ENCODE measurements at regions not wholly inside any gene's neighbourhood (a gene's known extent, or its start where the extent isn't known, plus 50 kb on each side); places are given as distances from the start of the nearest gene placed in this dataset.

DNA sequence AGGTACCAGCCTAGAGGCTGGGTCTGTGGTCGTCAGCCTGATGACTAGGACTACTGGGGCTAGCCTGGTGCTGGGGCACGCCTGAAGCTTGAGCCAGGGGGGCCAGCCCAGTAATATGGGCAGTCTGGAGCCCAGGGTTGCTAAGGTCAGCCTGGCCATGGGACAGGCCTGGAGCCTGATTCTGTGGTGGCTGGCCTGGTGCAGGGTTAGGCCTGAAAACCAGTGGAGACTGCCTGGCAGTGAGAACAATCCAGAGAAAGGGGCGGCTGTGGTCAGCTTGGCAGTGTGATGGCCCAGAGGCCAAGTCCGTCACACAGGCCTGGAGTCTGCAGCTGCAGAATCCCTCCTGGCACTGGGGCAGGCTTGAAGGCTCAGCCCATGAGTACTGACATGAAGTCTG lies 445.8 kb downstream of the SATB2 start:
- Histone ChIP-seq H3K36me3 (ENCODE audit: control insufficient read depth in 4 of 4, insufficient read depth in 4 of 4, low read length in 3 of 4) (no peaks in the 10 kb centered on the region), H3K4me1 (ENCODE audit: control extremely low read depth in 1 of 4, control insufficient read depth in 4 of 4, insufficient read depth in 4 of 4, low read length in 3 of 4) (no peaks in the 10 kb centered on the region), H3K4me3 (ENCODE audit: control insufficient read depth in 1 of 7, extremely low read depth in 1 of 7, insufficient read depth in 4 of 7, low read depth in 2 of 7, low read length in 6 of 7) (no peak overlapping the region), H3K27ac (ENCODE audit: insufficient read depth in 1 of 2, low read depth in 1 of 2, low read length in 2 of 2, poor library complexity in 1 of 2, severe bottlenecking in 2 of 2) (no peak overlapping the region), H3K9me3 (ENCODE audit: control extremely low read depth in 1 of 5, control insufficient read depth in 4 of 5, insufficient read depth in 2 of 5, low read depth in 1 of 5, low read length in 4 of 5) (peaks cover 0 to 6% (median 0%) of the 10 kb centered on the region in 5 experiments), H3K27me3 (replicated peaks in 2 of 5; ENCODE audit: control insufficient read depth in 4 of 5, insufficient read depth in 5 of 5, low read length in 4 of 5) (no peaks in the 10 kb centered on the region)
- POLR2A ChIA-PET, result no interaction called here
- CTCF ChIA-PET, result no interaction called here
- 71% methylated on average over 4 of the region's 4 CpGs for WGBS (ENCODE audit: insufficient coverage)
- no peak for DNase-seq

DNA sequence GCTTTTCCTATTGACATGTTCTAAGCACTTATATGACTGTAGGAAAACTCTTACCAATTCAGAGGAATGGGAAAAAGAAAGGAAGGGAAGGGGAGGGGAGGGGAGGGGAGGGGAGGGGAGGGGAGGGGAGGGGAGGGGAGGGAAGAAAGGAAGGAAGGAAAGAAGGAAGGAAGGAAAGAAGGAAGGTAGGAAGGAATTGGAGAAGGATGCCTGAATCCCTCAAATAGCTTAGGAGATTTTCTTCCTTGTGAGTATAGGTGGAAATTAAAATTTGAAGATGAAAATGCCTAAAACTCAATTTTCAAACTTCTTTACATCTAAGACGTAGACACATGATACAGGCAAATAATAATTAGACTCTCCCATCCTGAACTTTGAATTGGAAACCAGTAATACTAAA lies 463.1 kb downstream of the SATB2 start:
- Histone ChIP-seq H3K4me1 (ENCODE audit: control extremely low read depth in 1 of 4, control insufficient read depth in 4 of 4, insufficient read depth in 4 of 4, low read length in 3 of 4) (no peaks in the 10 kb centered on the region), H3K27ac (ENCODE audit: insufficient read depth in 1 of 2, low read depth in 1 of 2, low read length in 2 of 2, poor library complexity in 1 of 2, severe bottlenecking in 2 of 2) (no peak overlapping the region), H3K27me3 (replicated peaks in 2 of 5; ENCODE audit: control insufficient read depth in 4 of 5, insufficient read depth in 5 of 5, low read length in 4 of 5) (no peaks in the 10 kb centered on the region), H3K36me3 (ENCODE audit: control insufficient read depth in 4 of 4, insufficient read depth in 4 of 4, low read length in 3 of 4) (no peaks in the 10 kb centered on the region), H3K4me3 (ENCODE audit: control insufficient read depth in 1 of 7, extremely low read depth in 1 of 7, insufficient read depth in 4 of 7, low read depth in 2 of 7, low read length in 6 of 7) (no peak overlapping the region), H3K9me3 (ENCODE audit: control extremely low read depth in 1 of 5, control insufficient read depth in 4 of 5, insufficient read depth in 2 of 5, low read depth in 1 of 5, low read length in 4 of 5) (peaks cover 0 to 8% (median 2%) of the 10 kb centered on the region in 5 experiments)
- DNase-seq, result no peak
- no CpG with 5 or more reads among the region's 1 CpG for WGBS (ENCODE audit: insufficient coverage)
- CTCF ChIA-PET, result no interaction called here
- POLR2A ChIA-PET, result no interaction called here

DNA sequence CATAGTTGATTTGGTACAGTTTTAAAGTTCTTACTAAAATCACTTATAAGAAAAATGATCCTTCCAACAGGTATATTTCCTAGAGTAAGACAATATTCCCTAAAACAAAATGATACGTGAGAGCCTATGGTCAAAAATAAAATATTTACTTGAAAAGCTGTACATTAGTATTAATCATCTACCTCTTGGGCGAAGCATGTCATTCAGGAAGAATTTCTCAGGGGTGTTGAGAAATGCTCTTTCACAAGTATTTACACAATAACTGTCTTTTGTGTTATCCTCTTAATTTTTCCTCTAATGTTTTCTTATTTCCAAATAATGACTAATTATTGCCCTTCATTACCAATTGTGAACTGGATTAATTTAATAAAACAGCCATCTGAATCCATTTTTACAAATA lies 466.3 kb downstream of the SATB2 start:
- H3K9me3 ChIP-seq (ENCODE audit: control extremely low read depth in 1 of 5, control insufficient read depth in 4 of 5, insufficient read depth in 2 of 5, low read depth in 1 of 5, low read length in 4 of 5), result peaks cover 0 to 13% (median 2%) of the 10 kb centered on the region in 5 experiments
- ChIA-PET CTCF (no interaction called here), POLR2A (no interaction called here)
- no peak for DNase-seq
- no peak overlapping the region for H3K4me3 ChIP-seq (ENCODE audit: control insufficient read depth in 1 of 7, extremely low read depth in 1 of 7, insufficient read depth in 4 of 7, low read depth in 2 of 7, low read length in 6 of 7)
- no CpG with 5 or more reads among the region's 2 CpGs for WGBS (ENCODE audit: insufficient coverage)
- H3K27ac ChIP-seq (ENCODE audit: insufficient read depth in 1 of 2, low read depth in 1 of 2, low read length in 2 of 2, poor library complexity in 1 of 2, severe bottlenecking in 2 of 2), result no peak overlapping the region
- H3K36me3 ChIP-seq (ENCODE audit: control insufficient read depth in 4 of 4, insufficient read depth in 4 of 4, low read length in 3 of 4), result no peaks in the 10 kb centered on the region
- no peaks in the 10 kb centered on the region for H3K27me3 ChIP-seq (replicated peaks in 2 of 5; ENCODE audit: control insufficient read depth in 4 of 5, insufficient read depth in 5 of 5, low read length in 4 of 5)
- H3K4me1 ChIP-seq (ENCODE audit: control extremely low read depth in 1 of 4, control insufficient read depth in 4 of 4, insufficient read depth in 4 of 4, low read length in 3 of 4), result no peaks in the 10 kb centered on the region

- POLR2A ChIA-PET, result no interaction called here
- peaks cover 0 to 18% (median 0%) of the 10 kb centered on the region in 5 experiments for H3K9me3 ChIP-seq (ENCODE audit: control extremely low read depth in 1 of 5, control insufficient read depth in 4 of 5, insufficient read depth in 2 of 5, low read depth in 1 of 5, low read length in 4 of 5)
- CTCF ChIA-PET, result no interaction called here
- DNase-seq, result no peak
- no peaks in the 10 kb centered on the region for H3K4me1 ChIP-seq (ENCODE audit: control extremely low read depth in 1 of 4, control insufficient read depth in 4 of 4, insufficient read depth in 4 of 4, low read length in 3 of 4)
- no peaks in the 10 kb centered on the region for H3K27me3 ChIP-seq (replicated peaks in 2 of 5; ENCODE audit: control insufficient read depth in 4 of 5, insufficient read depth in 5 of 5, low read length in 4 of 5)
- H3K36me3 ChIP-seq (ENCODE audit: control insufficient read depth in 4 of 4, insufficient read depth in 4 of 4, low read length in 3 of 4), result no peaks in the 10 kb centered on the region
- no peak overlapping the region for H3K4me3 ChIP-seq (ENCODE audit: control insufficient read depth in 1 of 7, extremely low read depth in 1 of 7, insufficient read depth in 4 of 7, low read depth in 2 of 7, low read length in 6 of 7)
- no peak overlapping the region for H3K27ac ChIP-seq (ENCODE audit: insufficient read depth in 1 of 2, low read depth in 1 of 2, low read length in 2 of 2, poor library complexity in 1 of 2, severe bottlenecking in 2 of 2)
These were observed 482.0 kb downstream of the SATB2 start for GRCh38 chr2:198975779-198976178.

DNA sequence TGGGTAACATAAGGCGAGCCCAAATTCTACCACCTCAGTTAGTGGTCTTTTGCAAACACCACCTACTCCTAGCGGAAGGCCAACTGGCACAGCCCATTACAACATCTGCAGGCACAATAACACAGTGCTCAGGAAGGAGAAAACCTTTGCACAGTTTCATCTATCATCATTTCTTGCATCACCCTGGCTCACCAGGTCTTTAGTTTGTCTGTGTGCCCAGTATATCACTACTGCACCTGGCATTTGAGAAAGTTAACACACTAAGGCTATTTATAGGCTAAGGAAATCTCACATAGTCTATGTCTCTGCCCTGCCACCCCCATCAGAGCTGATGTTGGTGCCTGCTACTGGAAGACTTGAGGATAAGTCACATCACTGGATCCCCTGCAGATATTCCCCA lies 484.0 kb downstream of the SATB2 start:
- POLR2A ChIA-PET, result no interaction called here
- Histone ChIP-seq H3K9me3 (ENCODE audit: control extremely low read depth in 1 of 5, control insufficient read depth in 4 of 5, insufficient read depth in 2 of 5, low read depth in 1 of 5, low read length in 4 of 5) (peaks cover 0 to 18% (median 0%) of the 10 kb centered on the region in 5 experiments), H3K27me3 (replicated peaks in 2 of 5; ENCODE audit: control insufficient read depth in 4 of 5, insufficient read depth in 5 of 5, low read length in 4 of 5) (no peaks in the 10 kb centered on the region), H3K4me1 (ENCODE audit: control extremely low read depth in 1 of 4, control insufficient read depth in 4 of 4, insufficient read depth in 4 of 4, low read length in 3 of 4) (no peaks in the 10 kb centered on the region), H3K4me3 (ENCODE audit: control insufficient read depth in 1 of 7, extremely low read depth in 1 of 7, insufficient read depth in 4 of 7, low read depth in 2 of 7, low read length in 6 of 7) (no peak overlapping the region), H3K27ac (ENCODE audit: insufficient read depth in 1 of 2, low read depth in 1 of 2, low read length in 2 of 2, poor library complexity in 1 of 2, severe bottlenecking in 2 of 2) (no peak overlapping the region), H3K36me3 (ENCODE audit: control insufficient read depth in 4 of 4, insufficient read depth in 4 of 4, low read length in 3 of 4) (no peaks in the 10 kb centered on the region)
- WGBS (ENCODE audit: insufficient coverage), result 93% methylated on average over 2 of the region's 2 CpGs
- DNase-seq, result no peak
- CTCF ChIA-PET, result no interaction called here

- no peak overlapping the region for H3K27ac ChIP-seq (ENCODE audit: insufficient read depth in 1 of 2, low read depth in 1 of 2, low read length in 2 of 2, poor library complexity in 1 of 2, severe bottlenecking in 2 of 2)
- no peaks in the 10 kb centered on the region for H3K4me1 ChIP-seq (ENCODE audit: control extremely low read depth in 1 of 4, control insufficient read depth in 4 of 4, insufficient read depth in 4 of 4, low read length in 3 of 4)
- no peaks in the 10 kb centered on the region for H3K27me3 ChIP-seq (replicated peaks in 2 of 5; ENCODE audit: control insufficient read depth in 4 of 5, insufficient read depth in 5 of 5, low read length in 4 of 5)
- WGBS (ENCODE audit: insufficient coverage), result 100% methylated on average over 2 of the region's 3 CpGs
- H3K36me3 ChIP-seq (ENCODE audit: control insufficient read depth in 4 of 4, insufficient read depth in 4 of 4, low read length in 3 of 4), result no peaks in the 10 kb centered on the region
- CTCF ChIA-PET, result no interaction called here
- no peak overlapping the region for H3K4me3 ChIP-seq (ENCODE audit: control insufficient read depth in 1 of 7, extremely low read depth in 1 of 7, insufficient read depth in 4 of 7, low read depth in 2 of 7, low read length in 6 of 7)
- POLR2A ChIA-PET, result no interaction called here
- peaks cover 0 to 18% (median 0%) of the 10 kb centered on the region in 5 experiments for H3K9me3 ChIP-seq (ENCODE audit: control extremely low read depth in 1 of 5, control insufficient read depth in 4 of 5, insufficient read depth in 2 of 5, low read depth in 1 of 5, low read length in 4 of 5)
- DNase-seq, result no peak
These were observed 484.6 kb downstream of the SATB2 start for GRCh38 chr2:198973181-198973580.

DNA sequence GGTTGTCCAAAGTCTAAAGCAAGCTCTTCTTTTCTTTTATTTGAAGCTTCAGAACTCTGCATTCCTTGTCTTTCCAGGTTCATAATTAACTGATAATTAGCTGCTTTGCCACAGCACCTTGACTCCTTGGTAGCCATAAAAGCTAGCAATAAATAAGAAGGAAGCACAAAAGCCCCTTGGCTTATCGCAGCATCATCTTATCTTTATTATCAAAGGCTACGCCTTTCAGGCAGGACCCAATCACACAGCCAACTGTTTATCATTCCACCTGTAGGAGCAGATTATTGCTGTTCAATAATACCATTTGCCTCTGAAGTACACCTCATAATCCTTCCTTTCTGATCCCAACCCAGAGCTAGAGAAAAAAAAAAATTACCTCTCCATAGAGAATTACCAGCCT lies 489.2 kb downstream of the SATB2 start:
- CTCF ChIA-PET, result no interaction called here

GRCh38 chr2:198966269-198966668 lies 491.5 kb downstream of the SATB2 start:
- Histone ChIP-seq H3K4me3 (ENCODE audit: control insufficient read depth in 1 of 7, extremely low read depth in 1 of 7, insufficient read depth in 4 of 7, low read depth in 2 of 7, low read length in 6 of 7) (no peak overlapping the region), H3K27me3 (replicated peaks in 2 of 5; ENCODE audit: control insufficient read depth in 4 of 5, insufficient read depth in 5 of 5, low read length in 4 of 5) (no peaks in the 10 kb centered on the region), H3K27ac (ENCODE audit: insufficient read depth in 1 of 2, low read depth in 1 of 2, low read length in 2 of 2, poor library complexity in 1 of 2, severe bottlenecking in 2 of 2) (no peak overlapping the region), H3K9me3 (ENCODE audit: control extremely low read depth in 1 of 5, control insufficient read depth in 4 of 5, insufficient read depth in 2 of 5, low read depth in 1 of 5, low read length in 4 of 5) (no peaks in the 10 kb centered on the region), H3K36me3 (ENCODE audit: control insufficient read depth in 4 of 4, insufficient read depth in 4 of 4, low read length in 3 of 4) (no peaks in the 10 kb centered on the region), H3K4me1 (ENCODE audit: control extremely low read depth in 1 of 4, control insufficient read depth in 4 of 4, insufficient read depth in 4 of 4, low read length in 3 of 4) (no peaks in the 10 kb centered on the region)
- DNase-seq, result no peak
- ChIA-PET CTCF (no interaction called here), POLR2A (no interaction called here)

More for the DNA sequence above, 489.2 kb downstream of the SATB2 start:
- Histone ChIP-seq H3K27ac (ENCODE audit: insufficient read depth in 1 of 2, low read depth in 1 of 2, low read length in 2 of 2, poor library complexity in 1 of 2, severe bottlenecking in 2 of 2) (no peak overlapping the region), H3K27me3 (replicated peaks in 2 of 5; ENCODE audit: control insufficient read depth in 4 of 5, insufficient read depth in 5 of 5, low read length in 4 of 5) (no peaks in the 10 kb centered on the region), H3K9me3 (ENCODE audit: control extremely low read depth in 1 of 5, control insufficient read depth in 4 of 5, insufficient read depth in 2 of 5, low read depth in 1 of 5, low read length in 4 of 5) (peaks cover 0 to 2% (median 0%) of the 10 kb centered on the region in 5 experiments), H3K4me3 (ENCODE audit: control insufficient read depth in 1 of 7, extremely low read depth in 1 of 7, insufficient read depth in 4 of 7, low read depth in 2 of 7, low read length in 6 of 7) (no peak overlapping the region), H3K4me1 (ENCODE audit: control extremely low read depth in 1 of 4, control insufficient read depth in 4 of 4, insufficient read depth in 4 of 4, low read length in 3 of 4) (no peaks in the 10 kb centered on the region), H3K36me3 (ENCODE audit: control insufficient read depth in 4 of 4, insufficient read depth in 4 of 4, low read length in 3 of 4) (no peaks in the 10 kb centered on the region)
- POLR2A ChIA-PET, result no interaction called here
- DNase-seq, result no peak
- 71% methylated on average over 2 of the region's 2 CpGs for WGBS (ENCODE audit: insufficient coverage)

Data from common myeloid progenitor, CD34-positive (primary cell).